ENCODE measurements at regions not wholly inside any gene's neighbourhood (a gene's known extent, or its start where the extent isn't known, plus 50 kb on each side); places are given as distances from the start of the nearest gene placed in this dataset.
A peak's percentile ranks its signal among the peaks of the same experiment; 100 is the strongest.
"Not testable (repeated sequence)": the region's sequence is repeated elsewhere in the genome, so short reads cannot be mapped to it uniquely, and the experiment has no call there.

DNA sequence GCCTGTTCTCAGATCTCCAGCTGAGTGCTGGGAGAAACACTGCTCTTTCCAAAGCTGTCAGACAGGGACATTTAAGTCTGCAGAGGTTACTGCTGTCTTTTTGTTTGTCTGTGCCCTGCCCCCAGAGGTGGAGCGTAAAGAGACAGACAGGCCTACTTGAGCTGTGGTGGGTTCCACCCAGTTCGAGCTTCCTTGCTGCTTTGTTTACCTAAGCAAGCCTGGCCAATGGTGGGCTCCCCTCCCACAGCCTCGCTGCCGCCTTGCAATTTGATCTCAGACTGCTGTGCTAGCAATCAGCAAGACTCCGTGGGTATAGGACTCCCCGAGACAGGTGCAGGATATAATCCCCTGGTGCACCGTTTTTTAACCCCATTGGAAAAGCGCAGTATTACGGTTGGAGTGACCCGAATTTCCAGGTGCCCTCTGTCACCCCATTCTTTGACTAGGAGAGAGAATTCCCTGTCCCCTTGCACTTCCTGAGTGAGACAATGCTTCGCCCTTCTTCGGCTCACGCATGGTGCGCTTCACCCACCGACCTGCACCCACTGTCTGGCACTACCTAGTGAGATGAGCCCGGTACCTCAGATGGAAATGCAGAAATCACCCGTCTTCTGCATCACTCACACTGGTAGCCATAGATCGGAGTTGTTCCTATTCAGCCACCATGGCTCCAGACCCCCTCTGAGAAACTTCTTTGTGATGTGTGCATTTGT lies 650.3 kb upstream of the ALG10B start:
- DNase-seq, result no peak

DNA sequence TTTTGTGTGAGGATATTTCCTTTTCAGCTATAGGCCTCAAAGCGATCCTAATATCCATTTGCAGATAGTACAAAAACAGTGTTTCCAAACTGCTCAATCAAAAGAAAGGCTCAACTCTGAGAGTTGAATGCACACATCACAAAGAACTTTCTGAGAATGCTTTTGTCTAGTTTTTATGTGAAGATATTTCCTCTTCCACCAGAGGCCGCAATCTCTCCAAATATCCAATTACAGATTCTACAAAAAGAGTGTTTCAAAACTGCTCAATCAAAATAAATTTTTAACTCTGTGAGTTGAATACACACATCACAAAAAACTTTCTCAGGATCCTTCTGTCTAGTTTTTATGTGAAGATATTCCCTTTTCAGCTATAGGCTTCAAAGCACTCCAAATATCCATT lies 648.0 kb upstream of the ALG10B start:
- not testable (repeated sequence) for DNase-seq

DNA sequence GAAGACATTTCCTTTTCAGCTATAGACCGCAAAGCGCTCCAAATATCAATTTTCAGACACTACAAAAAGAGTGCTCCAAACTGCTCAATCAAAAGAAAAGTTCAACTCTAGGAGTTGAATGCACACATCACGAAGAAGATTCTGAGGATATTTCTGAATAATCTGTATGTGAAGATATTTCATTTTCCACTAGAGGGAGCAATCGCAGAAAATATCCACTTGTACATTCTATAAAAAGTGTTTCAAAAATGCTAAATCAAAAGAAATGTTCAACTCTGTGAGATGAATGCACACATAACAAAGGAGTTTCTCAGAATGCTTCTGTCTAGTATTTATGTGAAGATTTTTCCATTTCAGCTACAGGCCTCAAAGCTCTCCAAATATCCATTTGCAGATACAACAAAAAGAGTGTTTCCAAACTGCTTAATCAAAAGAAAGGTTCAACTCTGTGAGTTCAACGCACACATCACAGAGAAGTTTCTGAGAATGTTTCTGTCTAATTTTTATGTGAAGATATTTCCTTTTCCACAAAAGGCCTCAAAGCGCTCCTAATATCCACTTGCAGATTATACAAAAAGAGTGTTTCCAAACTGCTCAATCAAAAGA lies 643.8 kb upstream of the ALG10B start:
- peak; percentile 0 for DNase-seq

DNA sequence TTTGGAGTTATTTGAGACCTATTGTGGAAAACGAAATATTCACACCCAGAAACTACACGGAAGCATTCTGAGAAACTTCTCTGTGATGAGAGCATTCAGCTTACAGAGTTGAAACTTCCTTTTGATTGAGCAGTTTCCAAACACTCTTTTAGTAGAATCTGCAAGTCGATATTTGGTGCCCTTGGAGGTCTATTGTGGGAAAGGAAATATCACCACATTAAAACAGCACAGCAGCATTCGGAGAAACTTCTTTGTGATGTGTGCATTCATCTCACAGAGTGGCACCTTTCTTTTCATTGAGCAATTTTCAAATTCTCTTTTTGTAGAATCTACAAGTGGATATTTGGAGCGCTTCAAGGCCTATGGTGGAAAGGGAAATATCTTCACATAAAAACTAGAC lies 595.7 kb upstream of the ALG10B start:
- DNase-seq, result no peak

DNA sequence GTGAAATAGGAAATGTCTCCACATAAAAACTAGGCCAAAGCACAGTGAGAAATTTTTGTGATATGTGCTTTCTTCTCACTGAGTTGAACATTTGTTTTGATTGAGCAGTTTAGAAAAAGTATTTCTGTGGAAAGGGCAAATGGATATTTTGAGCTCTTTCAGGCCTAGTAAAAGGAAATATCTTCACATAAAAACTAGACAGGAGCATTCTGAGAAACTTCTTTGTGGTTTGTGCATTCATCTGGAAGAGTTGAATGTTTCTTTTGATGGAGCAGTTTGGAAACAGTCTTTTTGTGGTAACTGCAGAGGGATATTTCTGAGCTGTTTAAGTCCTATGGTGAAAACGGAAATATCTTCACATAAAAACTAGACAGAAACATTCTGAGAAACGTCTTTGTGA lies 582.7 kb upstream of the ALG10B start:
- DNase-seq, result no peak
